HepG2 (cell line): ENCODE measurements at regions not wholly inside any gene's neighbourhood (a gene's known extent, or its start where the extent isn't known, plus 50 kb on each side); places are given as distances from the start of the nearest gene placed in this dataset.

ENCODE experiments used
- ATAC-seq: fragments of 200-7000 bp; cut with Tn5 transposase; 3 replicates; pipeline ENCODE4 v1.9.1; 2020; ENCODE audit warnings: mild to moderate bottlenecking, moderate library complexity
- BruUV-seq: library from RNA; stranded (reverse); fragments of 400-500 nt; replicated peaks from 2 replicates; lab custom pipeline; 2021; lab: Mats Ljungman, UMichigan
- CTCF ChIA-PET: fragments of 300-600 bp; formaldehyde crosslinking; extraction: SDS; loops from one replicate; lab custom pipeline; 2021; ENCODE audit warnings: low total read pairs, inconsistent platforms, low intra/inter-chr PET ratio; lab: Yijun Ruan, JAX
- POLR2A ChIA-PET: fragments of 350-600 bp; sonication (Branson Sonifier 250); formaldehyde crosslinking; loops from one replicate; lab custom pipeline; 2020; ENCODE audit warnings: antibody characterized with exemption, inconsistent platforms; lab: Yijun Ruan, JAX
- DNase-seq: peaks from one replicate; pipeline ENCODE4 v3.0.0-alpha.2; 2015; ENCODE audit warnings: low spot score
- FAIRE-seq: peaks from 3 replicates; lab custom pipeline; 2011; peaks lifted over from hg19 to GRCh38; lab: Jason Lieb, UNC
- H2AFZ ChIP-seq: one replicate; pipeline ENCODE4 v1.6.1; 2011; ENCODE audit warnings: low read length, inconsistent platforms
- H3K27ac ChIP-seq: fragments of 300-600 bp; 3 replicates; pipeline ENCODE4 v1.8.0; 2011; ENCODE audit warnings: mixed run types, mild to moderate bottlenecking, mixed read lengths, low read length, inconsistent platforms; ENCODE audit not compliant: insufficient read depth; ENCODE audit errors: extremely low read length
- H3K27me3 ChIP-seq, 2 experiments: fragments of 200-600 bp in 1 of 2; 2 replicates in 1 of 2; 3 replicates in 1 of 2; pipeline versions ENCODE4 v1.6.0 to v1.8.0; 2011; ENCODE audit warnings: low read length in 2 of 2, mild to moderate bottlenecking in 2 of 2, moderate library complexity in 2 of 2, inconsistent platforms in 1 of 2; ENCODE audit not compliant: insufficient read depth in 2 of 2, control insufficient read depth in 1 of 2
- H3K36me3 ChIP-seq, 2 experiments: fragments of 200-600 bp in 1 of 2; replicated peaks in 1 of 2; 2 replicates in 1 of 2; 3 replicates in 1 of 2; pipeline versions ENCODE4 v1.5.1 to v1.8.0; 2011; ENCODE audit warnings: low read length in 2 of 2, inconsistent platforms in 1 of 2; ENCODE audit not compliant: insufficient read depth in 2 of 2, control insufficient read depth in 1 of 2
- H3K4me1 ChIP-seq: 2 replicates; pipeline ENCODE4 v1.5.1; 2012; ENCODE audit warnings: low read length, inconsistent platforms; ENCODE audit not compliant: insufficient read depth
- H3K4me2 ChIP-seq: 2 replicates; pipeline ENCODE4 v1.6.0; 2011; ENCODE audit warnings: low read depth, low read length, inconsistent platforms
- H3K4me3 ChIP-seq, 3 experiments: fragments of 200-600 bp in 1 of 3; sonication (generic), shearing (Covaris generic) in 1 of 3; replicated peaks in 1 of 3; 2 replicates each; pipeline ENCODE4 v1.5.1; 2011 to 2016; ENCODE audit warnings: low read length in 3 of 3, inconsistent platforms in 2 of 3, low read depth in 2 of 3, mild to moderate bottlenecking in 2 of 3, control low read depth in 1 of 3, mixed read lengths in 1 of 3; ENCODE audit not compliant: insufficient read depth in 1 of 3
- H3K79me2 ChIP-seq: one replicate; pipeline ENCODE4 v1.6.1; 2011; ENCODE audit warnings: low read length, inconsistent platforms; ENCODE audit not compliant: insufficient read depth
- H3K9ac ChIP-seq: 2 replicates; pipeline ENCODE4 v1.6.0; 2011; ENCODE audit warnings: mild to moderate bottlenecking, low read depth, low read length, inconsistent platforms; ENCODE audit not compliant: insufficient read depth
- H3K9me3 ChIP-seq: 2 replicates; pipeline ENCODE4 v1.5.1; 2012; ENCODE audit warnings: mild to moderate bottlenecking, low read length
- H4K20me1 ChIP-seq: 2 replicates; pipeline ENCODE4 v1.6.0; 2011; ENCODE audit warnings: inconsistent platforms, mild to moderate bottlenecking, low read length, moderate library complexity; ENCODE audit not compliant: insufficient read depth
- CENPX ChIP-seq: sonication (generic); formaldehyde crosslinking; IDR thresholded peaks from 2 replicates; pipeline ENCODE4 v1.9.0; 2021; ENCODE audit warnings: mild to moderate bottlenecking, missing genetic modification reagents, moderate library complexity
- HIC2 ChIP-seq: sonication (generic); formaldehyde crosslinking; IDR thresholded peaks from 2 replicates; pipeline ENCODE4 v1.9.0; 2022; ENCODE audit warnings: low read depth, missing genetic modification reagents
- HNRNPL ChIP-seq: fragments of 200-400 bp; formaldehyde crosslinking; IDR thresholded peaks from 2 replicates; pipeline ENCODE4 v1.6.1; 2017; ENCODE audit warnings: mild to moderate bottlenecking, low read depth, low read length
- KMT2B ChIP-seq: IDR thresholded peaks from 2 replicates; pipeline ENCODE4 v1.6.1; 2016; ENCODE audit warnings: missing genetic modification reagents, missing compliant biosample characterization
- MAZ ChIP-seq, 2 experiments: sonication (generic) in 1 of 2; formaldehyde crosslinking in 1 of 2; IDR thresholded peaks; 2 replicates each; pipeline versions ENCODE4 v1.5.0 to v1.6.1; 2012 to 2020; ENCODE audit warnings: low read depth in 2 of 2, mild to moderate bottlenecking in 2 of 2, borderline replicate concordance in 1 of 2, improper control_type of control experiment in 1 of 2, low read length in 1 of 2, missing genetic modification reagents in 1 of 2, moderate library complexity in 1 of 2
- MYC ChIP-seq: sonication (generic); formaldehyde crosslinking; IDR thresholded peaks from 2 replicates; pipeline ENCODE4 v1.9.0; 2021; ENCODE audit warnings: missing genetic modification reagents, borderline replicate concordance
- THRA ChIP-seq: sonication (generic); formaldehyde crosslinking; IDR thresholded peaks from 2 replicates; pipeline ENCODE4 v1.4.0; 2020; ENCODE audit warnings: missing genetic modification reagents, borderline replicate concordance
- ZNF75D ChIP-seq: sonication (generic); formaldehyde crosslinking; IDR thresholded peaks from 2 replicates; pipeline ENCODE4 v1.8.1; 2023; ENCODE audit warnings: missing genetic modification reagents, mild to moderate bottlenecking, borderline replicate concordance
- WGBS: methylation state at CpG from one replicate; pipeline ENCODE4 v1.1.6; 2017; ENCODE audit warnings: low lambda C conversion rate; 5-methylcytosine and 5-hydroxymethylcytosine counted together
- in situ Hi-C: cut with HindIII; loops from 2 replicates; pipeline ENCODE4 v1.10.0; 2017; ENCODE audit warnings: low pct_unique_long_range_greater_than_20kb; ENCODE audit not compliant: extremely low pct_ligation_motif_present
- intact Hi-C: fragments of 100-400 bp; cut with micrococcal nuclease; formaldehyde crosslinking; loops from one replicate; pipeline ENCODE4 v1.10.0; 2022; ENCODE audit not compliant: unreplicated experiment
- TF ChIP-seq, protein P1 (sequence below): sonication (generic); IDR thresholded peaks from 2 replicates; pipeline ENCODE4 v1.6.1; 2016; ENCODE audit warnings: low read depth, borderline replicate concordance
- TF ChIP-seq, protein P2 (sequence below): sonication (generic); formaldehyde crosslinking; IDR thresholded peaks from 2 replicates; pipeline ENCODE4 v1.4.0; 2020; ENCODE audit warnings: missing genetic modification reagents, mild to moderate bottlenecking, borderline replicate concordance
- TF ChIP-seq, protein P3 (sequence below): sonication (generic); formaldehyde crosslinking; IDR thresholded peaks from 2 replicates; pipeline ENCODE4 v1.5.0; 2020; ENCODE audit warnings: mild to moderate bottlenecking, missing genetic modification reagents

DNA sequence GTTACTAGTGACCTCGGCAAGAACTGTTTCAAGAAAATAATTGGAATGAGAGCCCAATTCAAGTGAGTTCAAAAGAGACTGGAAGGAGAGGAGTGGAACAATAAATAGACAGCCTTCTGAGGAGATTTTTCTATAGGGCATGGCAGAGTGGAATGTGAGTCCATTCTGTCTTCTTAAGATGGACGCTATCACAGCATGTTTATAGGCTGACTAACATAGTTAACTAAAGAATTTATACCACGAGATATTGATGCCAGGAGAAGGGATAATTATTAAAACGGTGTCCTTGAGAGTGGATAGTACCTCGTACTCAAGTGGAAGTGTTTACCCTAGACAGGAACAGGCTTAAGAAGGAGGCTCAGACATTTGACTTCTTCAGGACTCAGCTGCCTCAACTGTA is 143.5 kb upstream of the RBBP8 start (continued):
- TF ChIP-seq, protein P1, sequence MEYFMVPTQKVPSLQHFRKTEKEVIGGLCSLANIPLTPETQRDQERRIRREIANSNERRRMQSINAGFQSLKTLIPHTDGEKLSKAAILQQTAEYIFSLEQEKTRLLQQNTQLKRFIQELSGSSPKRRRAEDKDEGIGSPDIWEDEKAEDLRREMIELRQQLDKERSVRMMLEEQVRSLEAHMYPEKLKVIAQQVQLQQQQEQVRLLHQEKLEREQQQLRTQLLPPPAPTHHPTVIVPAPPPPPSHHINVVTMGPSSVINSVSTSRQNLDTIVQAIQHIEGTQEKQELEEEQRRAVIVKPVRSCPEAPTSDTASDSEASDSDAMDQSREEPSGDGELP, result no peak
- TF ChIP-seq, all 625 proteins: peak for 0

DNA sequence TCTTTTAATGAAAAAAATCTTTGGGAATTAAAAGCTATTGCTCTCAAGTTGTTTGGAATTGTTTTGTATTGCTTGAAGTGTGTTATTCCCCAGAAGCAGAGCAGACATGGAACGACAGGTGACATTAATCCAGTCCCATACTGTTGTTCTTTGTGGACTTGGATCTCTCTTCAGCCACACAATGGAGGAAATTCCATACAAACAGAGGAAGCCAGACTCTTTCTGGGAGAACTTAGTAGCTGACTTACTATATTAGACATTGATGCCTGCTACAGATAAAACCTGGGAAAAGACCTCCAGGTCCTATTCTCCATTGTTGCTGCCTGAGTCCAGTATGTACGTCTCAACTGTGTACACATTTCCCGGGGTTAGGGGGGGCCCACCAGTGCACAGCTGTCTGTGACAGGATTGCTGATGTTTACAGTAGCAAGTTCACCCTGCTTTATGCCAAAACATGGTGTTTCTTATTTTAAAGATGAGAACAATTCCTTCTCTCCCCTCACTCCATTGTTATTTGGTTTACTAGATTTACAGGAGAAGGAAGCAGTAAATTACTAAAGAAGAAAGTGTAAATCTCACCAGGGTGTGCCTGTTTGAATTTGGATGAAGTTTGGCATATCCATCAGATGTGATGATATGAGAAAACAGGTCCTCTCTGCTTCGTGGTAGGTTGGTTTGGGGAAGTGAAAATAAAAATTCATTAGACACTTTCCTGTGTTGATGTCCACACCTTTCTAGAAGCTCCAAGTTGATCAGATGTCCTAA is 142.4 kb upstream of the RBBP8 start:
- Histone ChIP-seq H4K20me1 (no peaks in the 10 kb centered on the region), H3K27me3 (no peaks in the 10 kb centered on the region; a peak in 1 of 5 replicates), H3K9me3 (no peaks in the 10 kb centered on the region), H3K4me1 (no peaks in the 10 kb centered on the region), H3K27ac (no peak overlapping the region), H3K4me3 (no peak overlapping the region), H3K4me2 (no peak overlapping the region), H2AFZ (no peak overlapping the region), H3K79me2 (no peaks in the 10 kb centered on the region), H3K9ac (no peak overlapping the region), H3K36me3 (no peaks in the 10 kb centered on the region)
- POLR2A ChIA-PET, result no interaction called here
- no peak for ATAC-seq
- FAIRE-seq, result no peak
- 5% methylated on average over 4 of the region's 4 CpGs for WGBS
- intact Hi-C loops (no loop called here), in situ Hi-C loops (no loop called here)
- no peak for DNase-seq
- BruUV-seq, result no TSS peak
- CTCF ChIA-PET, result no interaction called here
- TF ChIP-seq MAZ (IDR thresholded peaks at IDR 0.05; ENCODE audit: borderline replicate concordance, low read depth, low read length) (no peak), MAZ (CRISPR knock-in tag; IDR thresholded peaks at IDR 0.05; ENCODE audit: low read depth) (no peak), CENPX (CRISPR knock-in tag) (no peak), HIC2 (CRISPR knock-in tag) (no peak), THRA (no peak), MYC (CRISPR knock-in tag) (no peak), HNRNPL (no peak), KMT2B (CRISPR knock-in tag) (no peak), ZNF75D (CRISPR knock-in tag) (no peak)
- TF ChIP-seq, protein P2, sequence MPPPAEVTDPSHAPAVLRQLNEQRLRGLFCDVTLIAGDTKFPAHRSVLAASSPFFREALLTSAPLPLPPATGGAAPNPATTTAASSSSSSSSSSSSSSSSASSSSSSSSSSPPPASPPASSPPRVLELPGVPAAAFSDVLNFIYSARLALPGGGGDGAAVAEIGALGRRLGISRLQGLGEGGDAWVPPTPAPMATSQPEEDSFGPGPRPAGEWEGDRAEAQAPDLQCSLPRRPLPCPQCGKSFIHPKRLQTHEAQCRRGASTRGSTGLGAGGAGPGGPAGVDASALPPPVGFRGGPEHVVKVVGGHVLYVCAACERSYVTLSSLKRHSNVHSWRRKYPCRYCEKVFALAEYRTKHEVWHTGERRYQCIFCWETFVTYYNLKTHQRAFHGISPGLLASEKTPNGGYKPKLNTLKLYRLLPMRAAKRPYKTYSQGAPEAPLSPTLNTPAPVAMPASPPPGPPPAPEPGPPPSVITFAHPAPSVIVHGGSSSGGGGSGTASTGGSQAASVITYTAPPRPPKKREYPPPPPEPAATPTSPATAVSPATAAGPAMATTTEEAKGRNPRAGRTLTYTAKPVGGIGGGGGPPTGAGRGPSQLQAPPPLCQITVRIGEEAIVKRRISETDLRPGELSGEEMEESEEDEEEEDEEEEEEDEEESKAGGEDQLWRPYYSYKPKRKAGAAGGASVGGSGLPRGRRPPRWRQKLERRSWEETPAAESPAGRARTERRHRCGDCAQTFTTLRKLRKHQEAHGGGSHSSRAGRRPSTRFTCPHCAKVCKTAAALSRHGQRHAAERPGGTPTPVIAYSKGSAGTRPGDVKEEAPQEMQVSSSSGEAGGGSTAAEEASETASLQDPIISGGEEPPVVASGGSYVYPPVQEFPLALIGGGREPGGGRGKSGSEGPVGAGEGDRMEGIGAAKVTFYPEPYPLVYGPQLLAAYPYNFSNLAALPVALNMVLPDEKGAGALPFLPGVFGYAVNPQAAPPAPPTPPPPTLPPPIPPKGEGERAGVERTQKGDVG, result no peak
- TF ChIP-seq, protein P3, sequence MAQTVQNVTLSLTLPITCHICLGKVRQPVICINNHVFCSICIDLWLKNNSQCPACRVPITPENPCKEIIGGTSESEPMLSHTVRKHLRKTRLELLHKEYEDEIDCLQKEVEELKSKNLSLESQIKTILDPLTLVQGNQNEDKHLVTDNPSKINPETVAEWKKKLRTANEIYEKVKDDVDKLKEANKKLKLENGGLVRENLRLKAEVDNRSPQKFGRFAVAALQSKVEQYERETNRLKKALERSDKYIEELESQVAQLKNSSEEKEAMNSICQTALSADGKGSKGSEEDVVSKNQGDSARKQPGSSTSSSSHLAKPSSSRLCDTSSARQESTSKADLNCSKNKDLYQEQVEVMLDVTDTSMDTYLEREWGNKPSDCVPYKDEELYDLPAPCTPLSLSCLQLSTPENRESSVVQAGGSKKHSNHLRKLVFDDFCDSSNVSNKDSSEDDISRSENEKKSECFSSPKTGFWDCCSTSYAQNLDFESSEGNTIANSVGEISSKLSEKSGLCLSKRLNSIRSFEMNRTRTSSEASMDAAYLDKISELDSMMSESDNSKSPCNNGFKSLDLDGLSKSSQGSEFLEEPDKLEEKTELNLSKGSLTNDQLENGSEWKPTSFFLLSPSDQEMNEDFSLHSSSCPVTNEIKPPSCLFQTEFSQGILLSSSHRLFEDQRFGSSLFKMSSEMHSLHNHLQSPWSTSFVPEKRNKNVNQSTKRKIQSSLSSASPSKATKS (CRISPR knock-in tag), result no peak
